HG03097 (cell line): ENCODE measurements at regions not wholly inside any gene's neighbourhood (a gene's known extent, or its start where the extent isn't known, plus 50 kb on each side); places are given as distances from the start of the nearest gene placed in this dataset.

Source experiments
- ATAC-seq: cut with Tn5 transposase; IDR thresholded peaks from one replicate; pipeline ENCODE4 v1.9.1; 2021; ENCODE audit not compliant: unreplicated experiment, low FRiP score

DNA sequence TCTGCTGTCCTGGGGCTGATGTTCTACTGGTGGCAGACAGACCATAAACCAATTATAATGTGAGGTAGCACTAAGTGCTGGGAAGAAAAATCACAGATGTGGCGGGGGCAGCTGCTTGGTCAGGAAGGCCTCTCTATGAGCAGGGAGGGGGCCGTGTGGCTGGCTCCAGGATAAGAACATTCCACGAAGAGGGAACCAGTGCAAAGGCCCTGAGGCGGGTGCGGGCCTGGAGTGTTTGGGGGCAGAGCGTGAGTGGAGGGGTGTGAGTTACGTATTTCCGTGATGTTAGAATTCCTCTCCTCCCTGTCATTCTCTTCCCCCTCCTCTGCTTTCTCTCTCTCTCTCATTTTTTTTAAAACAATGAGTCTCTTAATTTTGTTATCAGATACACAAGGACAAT lies 67.2 kb downstream of the CEBPB start:
- no peak for ATAC-seq

DNA sequence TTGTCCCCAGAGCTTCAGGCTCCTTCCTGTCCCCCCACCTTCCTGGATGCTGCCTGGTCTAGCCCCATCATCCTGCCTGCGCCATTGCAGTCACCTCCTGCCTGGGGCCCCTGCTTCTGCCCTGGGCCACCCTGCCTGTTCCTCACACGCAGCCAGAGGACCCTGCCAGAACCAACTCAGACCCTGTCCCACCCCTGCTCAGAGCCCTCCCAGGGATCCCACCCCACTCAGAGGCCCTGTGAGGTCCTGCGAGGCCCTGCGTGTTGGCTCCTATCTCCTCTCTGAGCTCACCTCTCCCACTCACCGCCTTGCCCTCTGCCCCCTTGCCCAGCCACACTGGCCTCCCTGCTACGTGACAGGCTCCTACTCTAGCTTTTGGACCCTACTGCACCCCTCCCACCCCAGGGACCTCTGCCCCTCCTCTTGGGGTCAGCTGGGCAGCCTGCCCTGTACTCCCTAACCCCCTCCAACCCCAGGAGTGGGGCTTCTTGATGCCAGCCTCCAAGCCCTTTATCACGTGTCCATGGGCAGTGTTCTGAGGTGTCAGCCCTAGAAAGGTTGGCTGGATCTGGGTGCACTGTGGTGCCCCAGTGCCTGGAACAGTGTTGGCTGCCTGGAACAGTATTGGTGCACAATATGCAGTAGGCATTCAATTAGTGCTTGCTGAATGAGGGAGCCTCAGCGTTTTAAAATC lies 68.3 kb downstream of the CEBPB start:
- ATAC-seq: no peak

DNA sequence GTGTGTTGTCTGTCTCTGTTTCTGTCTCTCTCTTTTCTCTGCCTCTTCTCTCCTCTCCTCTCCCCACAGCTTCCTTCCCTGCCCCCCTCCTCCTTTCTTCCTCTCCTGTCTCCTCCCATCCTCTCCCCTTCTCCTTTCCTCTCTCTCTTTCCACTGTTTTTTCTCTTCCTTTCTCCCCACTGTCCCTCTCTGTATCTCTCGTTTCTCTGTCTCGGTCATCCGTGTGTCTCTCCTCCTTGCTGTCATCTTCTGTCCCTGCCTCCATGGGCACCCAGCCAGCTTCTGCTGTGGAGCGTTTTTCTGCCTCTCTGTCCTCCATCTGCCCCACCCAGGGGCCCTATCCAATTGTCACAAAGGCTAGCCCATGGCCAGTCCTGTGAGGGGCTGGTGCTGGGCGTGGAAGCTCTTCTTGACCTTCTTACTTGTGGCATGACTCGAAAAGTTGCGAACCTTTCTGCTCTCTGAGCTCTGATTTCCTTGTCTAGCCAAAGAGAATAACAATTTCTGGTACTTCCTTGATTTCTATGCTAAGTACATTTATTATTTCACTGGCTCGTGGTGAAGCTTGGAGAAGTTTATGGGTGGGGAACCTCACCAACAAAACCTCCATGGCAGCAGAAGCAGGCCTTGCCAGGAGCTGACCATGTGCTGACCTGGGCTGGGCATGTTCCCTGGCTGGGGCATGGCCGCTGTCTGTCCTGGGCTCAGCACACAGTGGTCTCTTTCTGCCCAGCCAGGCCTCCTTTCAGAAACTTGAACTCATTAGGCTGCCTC lies 69.3 kb downstream of the CEBPB start:
- ATAC-seq: no peak

DNA sequence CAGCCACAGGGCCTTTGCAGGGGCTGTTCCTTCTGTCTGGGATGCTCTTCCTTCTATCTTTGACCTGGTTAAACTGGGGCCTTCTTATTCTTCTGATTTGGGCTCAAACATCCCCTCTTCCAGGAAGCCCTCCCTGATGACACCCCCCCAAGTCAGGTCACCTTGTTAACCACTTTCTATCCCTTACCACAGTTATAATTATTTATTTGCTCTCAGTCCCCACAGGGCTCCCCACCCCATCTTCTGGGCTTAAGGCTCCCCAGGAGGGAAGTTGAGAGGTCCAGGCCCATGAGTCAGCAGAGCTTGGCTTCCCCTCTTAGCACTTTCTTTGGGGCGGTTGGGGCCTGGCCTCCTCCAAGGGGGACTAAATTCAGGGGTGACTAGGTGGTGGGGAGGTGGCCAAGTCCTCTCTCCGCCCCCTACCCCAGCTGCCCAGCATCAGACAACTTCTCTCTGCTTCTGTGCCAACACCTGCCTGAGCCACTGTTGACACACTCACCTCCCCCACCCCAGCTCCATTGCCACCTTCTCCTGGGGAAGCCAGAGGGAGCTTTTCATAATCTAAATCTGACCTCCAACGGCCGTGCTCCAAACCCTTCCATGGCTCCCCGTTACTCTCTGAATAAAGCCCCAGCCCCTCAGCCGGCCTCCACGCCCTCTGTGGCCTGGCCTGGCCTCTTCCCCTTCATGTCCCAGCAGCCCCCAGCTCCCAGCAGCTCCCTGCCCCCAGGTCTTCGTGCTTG lies 70.0 kb downstream of the CEBPB start:
- ATAC-seq: no peak

DNA sequence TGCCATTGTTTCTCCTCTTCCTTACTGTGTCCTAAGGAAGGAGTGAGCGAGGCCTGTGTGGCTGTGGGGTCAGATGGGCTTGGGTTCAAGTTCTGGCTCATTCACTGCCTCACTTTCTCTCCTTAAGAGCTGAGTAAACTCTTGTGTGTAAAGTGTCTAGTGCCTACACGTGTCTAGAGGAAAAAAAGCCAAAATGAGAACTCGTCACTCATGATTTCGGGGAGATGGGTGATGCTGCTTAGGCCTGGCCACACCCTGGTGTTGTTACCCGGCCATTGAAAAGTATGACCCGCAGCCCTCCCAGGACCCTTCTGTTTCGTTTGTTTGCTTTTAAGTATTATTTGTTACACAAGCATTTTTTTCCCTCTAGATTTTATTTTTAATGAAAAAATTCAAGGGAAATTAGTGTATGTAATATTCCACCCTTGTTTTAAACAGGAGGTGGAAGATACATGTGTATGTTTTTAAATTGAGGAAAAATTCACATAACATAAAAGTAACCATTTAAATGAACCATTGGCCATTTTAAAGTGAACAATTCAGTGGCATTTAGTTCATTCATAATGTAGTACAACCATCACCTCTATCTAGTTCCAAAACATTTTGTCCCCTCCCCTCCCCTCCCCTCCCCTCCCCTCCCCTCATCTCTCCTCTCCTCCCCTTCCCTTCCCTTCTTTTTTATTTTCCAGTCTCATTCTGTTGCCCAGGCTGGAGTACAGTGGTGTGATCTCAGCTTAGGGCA lies 71.0 kb downstream of the CEBPB start:
- no peak for ATAC-seq

DNA sequence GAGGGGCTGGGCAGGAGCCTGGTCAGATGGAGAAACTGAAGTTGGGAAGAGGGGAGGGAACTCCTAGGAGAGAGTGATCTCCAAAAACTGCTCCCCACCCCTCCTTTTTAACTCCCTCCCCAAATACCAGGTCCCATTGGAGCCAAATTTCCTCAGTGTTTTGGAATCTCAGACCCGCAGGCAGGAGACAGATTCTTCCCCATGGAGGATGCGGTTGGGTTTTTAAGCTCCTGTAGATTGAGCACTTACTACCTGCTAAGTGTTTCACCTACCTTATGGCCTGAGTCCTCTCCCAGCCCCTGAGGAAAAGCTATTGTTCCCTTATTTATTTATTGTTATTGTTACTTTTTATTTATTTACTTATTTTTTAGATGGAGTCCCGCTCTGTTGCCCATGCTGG lies 73.2 kb downstream of the CEBPB start:
- no peak for ATAC-seq

DNA sequence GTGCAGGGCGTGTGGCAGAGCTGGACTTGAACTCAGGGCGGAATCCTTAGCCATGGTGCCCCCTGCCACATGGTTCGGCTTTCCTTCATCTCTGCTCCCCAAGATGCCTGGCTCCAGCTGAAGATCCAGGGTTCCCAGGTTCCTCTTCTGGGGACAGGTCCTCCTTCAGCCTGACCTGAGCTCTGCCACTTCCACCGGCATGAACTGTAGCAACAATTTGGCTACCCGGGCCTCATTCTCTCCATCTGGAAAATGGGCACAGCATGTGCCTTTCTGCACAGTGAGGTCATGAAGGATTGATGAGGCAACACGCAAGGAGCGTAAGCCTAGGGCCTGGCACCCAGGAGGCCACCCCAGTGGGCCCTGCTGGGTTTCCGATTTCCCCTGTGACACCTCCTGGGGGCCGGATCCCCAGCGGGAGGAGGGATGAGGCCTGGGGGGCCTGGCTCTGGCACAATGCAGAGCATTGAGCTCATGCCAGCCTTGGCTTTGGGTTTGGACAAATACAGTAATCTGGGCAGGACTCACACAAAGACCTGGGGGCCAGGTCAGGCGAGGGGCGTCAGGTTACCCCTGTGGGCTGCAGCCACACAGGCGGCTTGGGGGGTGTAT lies 74.0 kb downstream of the CEBPB start:
- no peak for ATAC-seq

DNA sequence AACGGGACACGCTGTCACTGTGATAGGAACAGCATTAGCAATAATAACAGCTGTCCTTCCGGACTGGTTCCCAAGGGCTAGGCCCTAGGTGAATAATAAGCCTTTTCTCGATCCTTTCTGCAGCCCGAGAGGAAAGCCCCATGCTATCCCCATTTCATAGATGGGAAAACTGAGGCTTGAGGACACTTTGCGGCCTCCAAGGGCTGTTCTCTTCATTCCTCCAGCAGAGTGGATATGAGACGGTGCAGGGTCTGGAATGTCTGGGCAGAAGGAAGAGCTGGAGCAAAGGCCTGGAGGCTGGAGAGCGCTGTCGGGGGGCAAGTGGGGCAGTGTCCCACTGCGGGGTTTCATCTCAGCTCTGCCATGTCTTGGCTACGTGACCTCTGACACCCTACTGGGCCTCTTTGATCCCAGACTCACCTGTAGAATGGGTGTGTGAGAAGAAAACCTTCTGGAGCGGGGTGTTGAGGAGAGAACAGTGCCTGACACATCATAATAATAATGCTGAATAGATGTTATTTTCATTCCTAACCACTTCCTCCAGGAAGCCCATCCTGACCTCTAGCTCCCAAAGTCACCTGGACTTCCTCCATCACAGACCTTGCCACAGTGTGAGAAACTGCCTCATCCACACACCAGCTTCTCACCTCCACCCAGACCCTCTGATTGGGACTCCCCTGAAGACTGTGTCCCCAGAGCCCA lies 74.8 kb downstream of the CEBPB start:
- no peak for ATAC-seq

DNA sequence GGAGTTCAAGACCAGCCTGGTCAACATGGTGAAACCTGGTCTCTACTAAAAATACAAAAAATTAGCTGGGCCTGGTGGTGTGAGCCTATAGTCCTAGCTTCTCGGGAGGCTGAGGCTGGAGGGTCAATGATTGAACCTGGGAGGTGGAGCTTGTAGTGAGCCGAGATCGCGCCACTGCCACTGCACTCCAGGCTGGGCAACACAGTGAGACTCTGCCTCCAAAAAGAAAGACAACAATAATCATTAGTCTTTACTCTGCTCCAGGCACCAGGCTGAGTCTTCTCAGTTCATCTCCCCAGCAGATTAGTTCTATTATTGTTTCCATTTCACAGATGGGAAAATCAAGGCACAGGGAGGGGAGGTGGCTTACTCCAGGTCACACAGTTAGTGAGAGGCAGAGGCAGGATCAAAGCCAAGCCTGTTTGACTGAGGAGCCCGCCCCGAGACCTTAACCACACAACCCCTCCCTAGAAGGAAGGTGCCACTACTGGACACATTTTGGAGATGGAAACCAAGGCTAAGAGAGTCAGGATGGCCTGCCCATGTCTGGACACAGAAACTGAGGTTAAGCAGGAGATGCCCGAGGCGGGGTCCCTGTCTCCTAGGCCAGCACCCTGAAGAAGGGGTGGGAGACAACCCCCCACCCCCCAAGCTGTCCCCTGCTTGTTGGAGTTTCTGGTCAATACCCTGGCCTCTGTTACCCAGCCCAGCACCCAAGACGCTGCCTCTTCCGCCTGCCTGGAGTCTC lies 75.8 kb downstream of the CEBPB start:
- ATAC-seq: no peak

DNA sequence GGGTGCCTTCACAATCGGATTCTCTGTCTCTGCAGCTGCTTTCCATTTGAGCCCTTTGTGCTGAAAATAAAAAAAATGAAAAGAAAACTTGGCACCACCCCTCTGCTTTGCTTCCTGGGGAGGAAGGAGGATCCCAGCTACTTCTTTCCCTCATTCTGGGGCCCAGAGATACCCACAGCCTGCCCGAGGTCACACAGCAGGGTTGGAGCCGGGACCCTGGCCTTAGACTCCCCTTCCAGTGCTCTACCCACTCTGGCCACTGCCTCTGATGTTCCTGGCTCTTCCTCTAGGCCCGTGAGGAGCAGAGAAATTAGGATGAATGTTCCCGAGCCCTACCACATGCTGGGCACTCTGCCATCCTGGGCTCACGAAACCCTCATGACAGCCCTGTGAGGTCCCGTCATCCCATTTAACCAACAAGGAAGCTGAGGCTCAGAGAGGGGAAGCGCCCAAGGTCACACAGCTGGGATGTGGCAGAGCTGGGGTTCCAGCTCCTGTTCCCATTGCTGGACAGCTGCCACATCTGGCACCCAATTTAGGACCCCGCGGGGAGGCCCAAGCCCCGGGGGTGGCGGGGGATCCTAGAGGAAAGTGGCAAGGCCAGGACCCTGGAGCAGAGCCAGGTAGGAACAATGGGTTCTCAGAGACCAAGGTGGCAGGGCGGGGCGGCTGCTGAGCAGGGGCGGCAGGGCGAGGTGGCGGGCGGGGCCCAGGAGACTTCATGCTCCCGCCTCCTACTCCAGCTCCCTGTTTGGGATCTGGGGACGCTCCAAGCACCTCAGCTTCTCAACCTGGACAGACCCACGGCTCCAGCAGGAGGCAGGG lies 76.6 kb downstream of the CEBPB start:
- no peak for ATAC-seq

DNA sequence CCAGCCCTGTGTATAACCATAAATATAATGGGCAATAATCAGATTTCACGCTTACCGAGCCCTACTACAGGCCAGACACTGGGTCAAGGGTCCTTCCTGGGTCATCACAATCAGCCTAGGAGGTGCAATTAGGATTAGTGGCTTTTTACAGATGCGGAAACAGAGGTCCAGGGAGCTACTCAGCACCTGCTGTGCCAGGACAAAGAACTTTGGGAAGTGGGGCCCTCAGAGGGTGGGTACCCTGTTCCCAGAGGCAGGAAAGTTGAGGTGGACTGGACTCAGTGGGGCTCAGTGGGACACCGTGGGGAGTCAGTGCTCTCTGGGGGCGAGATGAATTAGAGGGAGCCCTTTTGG lies 77.2 kb downstream of the CEBPB start:
- ATAC-seq: no peak

DNA sequence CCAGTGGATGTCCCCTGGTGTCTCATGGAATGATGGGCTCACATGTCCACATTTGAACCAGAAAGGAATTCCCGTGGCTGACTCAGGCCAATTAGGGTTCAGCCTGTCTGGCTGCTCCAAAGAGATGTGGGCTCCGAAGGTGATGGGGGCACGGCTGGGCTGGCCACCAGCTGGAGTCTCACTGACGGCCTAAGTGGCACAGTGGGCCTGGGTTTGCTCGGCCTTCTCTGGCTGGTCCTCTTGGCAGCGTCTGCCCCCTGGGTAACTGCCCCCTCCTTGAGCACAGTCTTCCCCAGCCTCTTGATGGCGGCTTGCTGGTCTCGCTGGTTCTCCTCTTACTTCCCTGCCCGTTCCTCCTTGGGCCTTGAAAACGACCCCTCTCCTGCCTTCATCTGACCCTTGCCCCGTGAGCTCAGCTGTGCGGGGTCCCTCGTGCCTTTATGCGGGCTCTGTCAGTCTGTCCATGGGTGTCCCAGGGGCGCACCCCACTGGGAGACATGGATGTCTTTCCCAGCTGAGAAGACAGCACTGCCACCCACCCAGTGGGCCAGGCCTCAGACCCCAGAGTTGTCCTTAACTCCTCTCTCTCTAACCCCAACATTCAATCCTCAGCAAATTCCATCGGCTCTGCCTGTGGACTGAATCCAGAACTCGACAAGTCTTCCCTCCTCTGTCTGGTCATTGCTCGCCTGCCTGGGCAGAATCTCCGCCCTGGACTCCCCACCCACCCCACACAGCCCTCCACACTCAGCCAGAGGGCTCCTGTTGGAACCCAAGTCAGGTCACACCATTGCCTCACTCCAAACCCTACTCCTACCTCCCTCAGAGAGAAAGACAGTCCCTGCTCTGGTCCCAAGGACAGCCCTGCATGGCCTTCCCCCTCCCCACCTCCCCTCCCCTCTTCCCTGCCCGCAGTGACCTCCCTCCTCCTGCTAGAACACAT lies 78.7 kb downstream of the CEBPB start:
- no peak for ATAC-seq

DNA sequence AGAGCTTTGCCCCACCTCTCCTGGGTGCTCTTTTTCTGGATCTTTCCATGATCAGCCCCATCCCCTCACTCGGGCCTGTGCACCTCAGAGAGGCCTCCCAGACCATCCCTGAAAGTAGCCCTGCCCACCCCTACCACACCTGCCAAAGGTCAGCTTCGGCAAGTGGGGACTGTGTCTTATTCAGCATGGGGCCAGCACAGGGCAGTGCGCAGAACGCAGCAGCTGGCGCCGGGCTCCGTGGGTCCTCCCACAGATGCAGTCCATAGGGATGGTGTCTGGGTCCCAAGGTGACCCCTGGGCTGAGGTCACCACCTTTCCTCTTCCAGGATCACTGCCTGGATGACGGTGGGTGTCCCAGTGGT lies 79.4 kb downstream of the CEBPB start:
- no peak for ATAC-seq

DNA sequence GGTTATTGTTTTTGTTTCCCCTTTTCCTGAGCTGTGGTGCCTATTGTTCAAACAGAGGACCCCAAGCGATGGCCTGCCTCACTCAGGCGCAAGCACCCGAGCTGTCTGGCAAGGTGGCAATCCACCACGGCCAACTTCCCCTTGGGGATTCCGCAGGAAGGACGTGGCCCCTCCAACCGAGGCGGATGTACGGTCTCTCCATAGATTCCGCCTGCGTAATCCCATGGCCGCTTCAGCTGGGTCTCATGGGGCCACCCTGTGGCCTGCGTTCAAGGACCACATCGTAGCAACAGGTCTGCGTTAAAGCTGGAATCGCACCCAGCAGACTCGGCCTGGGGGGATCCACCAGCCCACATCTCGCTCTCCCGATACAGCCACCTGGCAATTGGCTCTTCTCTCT lies 79.9 kb downstream of the CEBPB start:
- no peak for ATAC-seq

DNA sequence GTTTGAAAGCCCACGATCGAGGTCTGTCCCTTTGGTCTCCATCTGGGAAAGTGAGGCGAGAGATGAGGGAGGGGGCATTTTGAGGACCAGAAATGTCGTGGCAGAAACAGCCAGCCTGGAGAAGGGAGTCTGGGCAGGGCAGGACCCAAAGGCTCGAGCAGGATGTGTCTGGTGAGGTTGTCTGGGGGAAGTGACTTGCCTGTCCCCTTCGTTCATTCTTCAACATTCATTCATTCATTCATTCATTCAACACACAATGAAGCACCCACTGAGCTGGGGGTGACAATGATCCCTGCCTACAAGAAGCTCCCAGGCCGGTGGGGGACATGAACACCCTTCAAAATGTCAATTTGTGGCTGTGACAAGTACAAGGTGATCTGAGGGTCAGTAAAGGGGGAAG lies 80.5 kb downstream of the CEBPB start:
- ATAC-seq: no peak

DNA sequence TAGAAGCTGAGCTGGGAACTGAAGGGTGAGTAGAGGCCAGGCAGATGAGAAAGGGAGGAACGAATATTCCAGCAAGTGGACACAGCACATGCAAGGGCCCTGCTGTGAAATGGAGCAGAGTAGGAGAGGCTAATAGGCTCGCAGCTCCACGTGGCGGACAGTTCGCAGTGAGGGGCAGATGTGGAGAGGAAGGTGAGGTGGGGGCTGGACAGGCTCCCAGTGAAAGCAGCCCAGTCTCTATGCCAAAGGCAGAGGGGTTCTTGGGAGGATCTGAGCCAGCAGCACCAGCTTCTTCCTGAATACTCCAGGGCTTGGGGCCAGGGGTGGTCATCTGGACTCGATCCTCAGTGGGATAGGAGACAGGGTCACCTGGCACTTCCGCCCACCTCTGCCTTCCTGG lies 81.0 kb downstream of the CEBPB start:
- no peak for ATAC-seq

DNA sequence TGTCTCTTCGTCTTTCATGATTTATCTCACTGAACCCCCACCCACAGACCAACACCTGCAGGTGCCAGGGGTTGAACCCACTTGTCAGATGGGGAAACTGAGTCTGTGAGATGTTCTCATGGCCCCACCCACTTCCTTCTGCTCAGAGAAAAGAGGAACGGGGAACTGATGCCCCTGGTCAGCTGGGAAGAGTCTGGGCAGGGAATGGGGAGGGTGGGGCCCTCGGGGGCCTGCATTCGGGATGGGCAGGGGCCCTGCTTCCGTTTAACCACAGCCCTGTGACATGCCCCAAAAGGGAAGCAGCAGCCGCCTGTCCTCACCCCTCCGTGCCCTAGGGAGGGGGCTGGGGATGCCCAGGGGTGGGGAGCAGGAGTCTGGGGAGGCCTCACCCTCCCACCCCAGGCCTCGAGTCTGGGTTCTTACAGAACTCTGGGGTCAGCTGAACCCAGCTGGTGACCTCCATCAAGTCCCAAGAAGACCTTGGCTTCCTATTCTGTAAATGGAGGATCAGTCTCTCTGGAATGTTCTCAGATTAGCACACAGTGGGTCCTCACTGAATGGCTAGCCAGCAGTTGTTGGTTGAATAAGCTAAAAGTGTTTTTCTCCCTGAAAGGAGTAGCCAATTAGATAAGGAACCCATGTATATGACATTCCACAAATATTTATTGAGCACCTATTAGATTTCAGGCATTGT lies 81.5 kb downstream of the CEBPB start:
- no peak for ATAC-seq
